GM21447 (cell line): ENCODE measurements at regions not wholly inside any gene's neighbourhood (a gene's known extent, or its start where the extent isn't known, plus 50 kb on each side); places are given as distances from the start of the nearest gene placed in this dataset.
A peak's percentile ranks its signal among the peaks of the same experiment; 100 is the strongest.

ENCODE experiments used
- ATAC-seq: cut with Tn5 transposase; IDR thresholded peaks from one replicate; pipeline ENCODE4 v1.9.1; 2021; ENCODE audit not compliant: unreplicated experiment

GRCh38 chr2:180169474-180169873 lies 162.4 kb upstream of the CWC22 start:
- ATAC-seq: no peak

GRCh38 chr2:180161415-180161814 lies 154.3 kb upstream of the CWC22 start:
- no peak for ATAC-seq

GRCh38 chr2:180159921-180160320 lies 152.8 kb upstream of the CWC22 start:
- no peak for ATAC-seq

- no peak for ATAC-seq
These were observed 151.9 kb upstream of the CWC22 start for GRCh38 chr2:180158961-180159360.

GRCh38 chr2:180156651-180157050 lies 149.6 kb upstream of the CWC22 start:
- no peak for ATAC-seq

GRCh38 chr2:180150606-180151005 lies 143.5 kb upstream of the CWC22 start:
- ATAC-seq: no peak

GRCh38 chr2:180146541-180146940 lies 139.4 kb upstream of the CWC22 start:
- ATAC-seq: no peak

- ATAC-seq: no peak
These were observed 139.0 kb upstream of the CWC22 start for GRCh38 chr2:180146114-180146513.

GRCh38 chr2:180145163-180145562 lies 138.1 kb upstream of the CWC22 start:
- no peak for ATAC-seq

GRCh38 chr2:180144338-180144813 lies 137.3 kb upstream of the CWC22 start:
- no peak for ATAC-seq

- no peak for ATAC-seq
These were observed 136.7 kb upstream of the CWC22 start for GRCh38 chr2:180143633-180144337.

GRCh38 chr2:180141600-180141999 lies 134.5 kb upstream of the CWC22 start:
- no peak for ATAC-seq

- ATAC-seq: no peak
These were observed 126.6 kb upstream of the CWC22 start for GRCh38 chr2:180133736-180134135.

- ATAC-seq: no peak
These were observed 123.3 kb upstream of the CWC22 start for GRCh38 chr2:180130403-180130802.

- ATAC-seq: no peak
These were observed 121.8 kb upstream of the CWC22 start for GRCh38 chr2:180128861-180129260.

- ATAC-seq: peak; percentile 72
These were observed 118.3 kb upstream of the CWC22 start for GRCh38 chr2:180125245-180125962.

GRCh38 chr2:180124273-180125139 lies 117.4 kb upstream of the CWC22 start:
- peak; percentile 68 for ATAC-seq

GRCh38 chr2:180122874-180123273 lies 115.8 kb upstream of the CWC22 start:
- no peak for ATAC-seq

- no peak for ATAC-seq
These were observed 108.6 kb upstream of the CWC22 start for GRCh38 chr2:180115675-180116074.

GRCh38 chr2:180115269-180115668 lies 108.2 kb upstream of the CWC22 start:
- ATAC-seq: no peak

GRCh38 chr2:180111901-180112300 lies 104.8 kb upstream of the CWC22 start:
- no peak for ATAC-seq
